GM23338 (cell line): ENCODE measurements at regions not wholly inside any gene's neighbourhood (a gene's known extent, or its start where the extent isn't known, plus 50 kb on each side); places are given as distances from the start of the nearest gene placed in this dataset.

Source experiments
- ATAC-seq: fragments of 200-7000 bp; cut with Tn5 transposase; 3 replicates; pipeline ENCODE4 v1.9.1; 2020
- DNase-seq: peaks from one replicate; pipeline ENCODE4 v3.0.0-alpha.2; 2015; ENCODE audit warnings: low spot score
- H2AFZ ChIP-seq: fragments of 200-600 bp; sonication (generic); 2 replicates; pipeline ENCODE4 v1.8.0; 2016; ENCODE audit warnings: antibody characterized with exemption, mild to moderate bottlenecking, moderate library complexity
- H3F3A ChIP-seq: fragments of 200-600 bp; sonication (generic); replicated peaks from 2 replicates; pipeline ENCODE4 v1.8.0; 2017; ENCODE audit warnings: antibody characterized with exemption, mixed run types, low read depth
- H3K27ac ChIP-seq: fragments of 200-600 bp; sonication (generic); 2 replicates; pipeline ENCODE4 v1.6.1; 2016; ENCODE audit warnings: low read depth
- H3K27me3 ChIP-seq: fragments of 200-600 bp; sonication (generic); 2 replicates; pipeline ENCODE4 v1.8.0; 2016; ENCODE audit warnings: mild to moderate bottlenecking, mixed run types, moderate library complexity; ENCODE audit not compliant: insufficient read depth
- H3K36me3 ChIP-seq: fragments of 200-600 bp; sonication (generic); 2 replicates; pipeline ENCODE4 v1.8.0; 2016; ENCODE audit warnings: mild to moderate bottlenecking; ENCODE audit not compliant: insufficient read depth
- H3K4me1 ChIP-seq: fragments of 200-600 bp; sonication (generic); 2 replicates; pipeline ENCODE4 v1.8.0; 2016; ENCODE audit warnings: mild to moderate bottlenecking, moderate library complexity; ENCODE audit not compliant: insufficient read depth
- H3K4me2 ChIP-seq: fragments of 200-600 bp; sonication (generic); 2 replicates; pipeline ENCODE4 v1.7.1; 2017; ENCODE audit warnings: mixed run types
- H3K4me3 ChIP-seq: fragments of 200-600 bp; sonication (generic); 2 replicates; pipeline ENCODE4 v1.6.1; 2016; ENCODE audit warnings: mixed run types
- H3K79me2 ChIP-seq: fragments of 200-600 bp; sonication (generic); replicated peaks from 2 replicates; pipeline ENCODE4 v1.8.0; 2017; ENCODE audit warnings: mild to moderate bottlenecking; ENCODE audit not compliant: insufficient read depth
- H3K9me2 ChIP-seq: fragments of 200-600 bp; sonication (generic); 2 replicates; pipeline ENCODE4 v1.8.0; 2017; ENCODE audit not compliant: insufficient read depth
- H4K20me1 ChIP-seq: fragments of 200-600 bp; sonication (generic); replicated peaks from 2 replicates; pipeline ENCODE4 v1.8.0; 2017; ENCODE audit warnings: mild to moderate bottlenecking; ENCODE audit not compliant: insufficient read depth
- H3K27ac Mint-ChIP-seq: 2 replicates; pipeline ENCODE4 v1.8.0; 2020; ENCODE audit warnings: inconsistent platforms, mild to moderate bottlenecking, moderate library complexity, mixed read lengths
- H3K27me3 Mint-ChIP-seq: 3 replicates; pipeline ENCODE4 v1.8.0; 2022; ENCODE audit warnings: low read depth, mild to moderate bottlenecking, moderate library complexity, mixed read lengths, inconsistent platforms; ENCODE audit not compliant: insufficient read depth, poor library complexity
- H3K36me3 Mint-ChIP-seq: 3 replicates; pipeline ENCODE4 v1.8.0; 2021; ENCODE audit warnings: low read depth, mild to moderate bottlenecking, inconsistent platforms, moderate library complexity, mixed read lengths
- H3K4me1 Mint-ChIP-seq: 3 replicates; pipeline ENCODE4 v1.8.0; 2020; ENCODE audit warnings: mild to moderate bottlenecking, inconsistent platforms, mixed read lengths
- H3K4me3 Mint-ChIP-seq: 3 replicates; pipeline ENCODE4 v1.8.0; 2021; ENCODE audit warnings: moderate library complexity, mild to moderate bottlenecking, inconsistent platforms, mixed read lengths
- H3K9me3 Mint-ChIP-seq: 3 replicates; pipeline ENCODE4 v1.8.0; 2020; ENCODE audit warnings: moderate library complexity, mild to moderate bottlenecking, inconsistent platforms, mixed read lengths
- CREB1 ChIP-seq: fragments of 250-450 bp; sonication (Bioruptor Pico); IDR thresholded peaks from 2 replicates; pipeline ENCODE4 v1.5.0; 2020; ENCODE audit warnings: low read depth, mild to moderate bottlenecking, moderate library complexity
- CTCF ChIP-seq, 2 experiments: fragments of 200-600 bp in 1 of 2; sonication (generic) in 1 of 2; conservative IDR thresholded peaks; 2 replicates each; pipeline versions ENCODE4 v1.5.1 to v1.6.1; 2016 to 2017; ENCODE audit warnings: antibody characterized with exemption in 2 of 2, low read depth in 2 of 2, mild to moderate bottlenecking in 2 of 2, moderate library complexity in 1 of 2
- ETS1 ChIP-seq: IDR thresholded peaks from 2 replicates; pipeline ENCODE4 v1.6.1; 2016; ENCODE audit warnings: antibody characterized with exemption
- EZH2 ChIP-seq: fragments of 200-600 bp; sonication (generic); IDR thresholded peaks from one replicate; pipeline ENCODE4 v1.8.0; 2017; ENCODE audit warnings: antibody characterized with exemption, mild to moderate bottlenecking, low read depth; ENCODE audit not compliant: unreplicated experiment
- EZH2phosphoT487 ChIP-seq: fragments of 200-600 bp; sonication (generic); IDR thresholded peaks from one replicate; pipeline ENCODE4 v1.8.1; 2018; ENCODE audit warnings: antibody characterized with exemption; ENCODE audit not compliant: unreplicated experiment
- JUNB ChIP-seq: IDR thresholded peaks from one replicate; pipeline ENCODE4 v1.6.1; 2016; ENCODE audit warnings: antibody characterized with exemption; ENCODE audit not compliant: unreplicated experiment
- NANOG ChIP-seq: IDR thresholded peaks from 2 replicates; pipeline ENCODE4 v1.6.1; 2016; ENCODE audit warnings: antibody characterized with exemption, borderline replicate concordance
- POLR2AphosphoS5 ChIP-seq: IDR thresholded peaks from 2 replicates; pipeline ENCODE4 v1.6.1; 2016; ENCODE audit warnings: antibody characterized with exemption, low read depth
- REST ChIP-seq: IDR thresholded peaks from one replicate; pipeline ENCODE4 v1.6.1; 2018; ENCODE audit warnings: antibody characterized with exemption; ENCODE audit not compliant: unreplicated experiment
- STAT1 ChIP-seq: IDR thresholded peaks from one replicate; pipeline ENCODE4 v1.6.1; 2016; ENCODE audit warnings: antibody characterized with exemption; ENCODE audit not compliant: unreplicated experiment
- ZNF114 ChIP-seq: fragments of 250-450 bp; sonication (Bioruptor Pico); IDR thresholded peaks from 2 replicates; pipeline ENCODE4 v1.5.0; 2020; ENCODE audit warnings: mild to moderate bottlenecking, moderate library complexity
- ZNF331 ChIP-seq: fragments of 250-450 bp; sonication (Bioruptor Pico); IDR thresholded peaks from 2 replicates; pipeline ENCODE4 v1.5.0; 2020; ENCODE audit warnings: low read depth, mild to moderate bottlenecking, moderate library complexity
- ZNF462 ChIP-seq: fragments of 250-450 bp; sonication (Bioruptor Pico); IDR thresholded peaks from 2 replicates; pipeline ENCODE4 v1.5.0; 2020; ENCODE audit warnings: mild to moderate bottlenecking, moderate library complexity

GRCh38 chrX:20974326-20974725 lies 399.9 kb upstream of the CNKSR2 start:
- Histone ChIP-seq H3K27ac (no peak overlapping the region), H2AFZ (no peak overlapping the region), H3K36me3 (no peaks in the 10 kb centered on the region), H3K79me2 (no peaks in the 10 kb centered on the region), H3K4me3 (no peak overlapping the region), H3K4me1 (peaks cover 5% of the 10 kb centered on the region), H3K4me2 (no peak overlapping the region), H3F3A (no peaks in the 10 kb centered on the region), H3K27me3 (no peaks in the 10 kb centered on the region), H3K9me2 (no peaks in the 10 kb centered on the region), H4K20me1 (no peaks in the 10 kb centered on the region)
- Mint-ChIP-seq H3K4me3 (no peak overlapping the region), H3K27me3 (peaks cover 2% of the 10 kb centered on the region), H3K4me1 (peaks cover 15% of the 10 kb centered on the region), H3K27ac (no peak overlapping the region), H3K9me3 (no peaks in the 10 kb centered on the region), H3K36me3 (no peaks in the 10 kb centered on the region)
- no peak for ATAC-seq
- no peak for TF ChIP-seq ETS1
- TF ChIP-seq JUNB, result no peak
- no peak for TF ChIP-seq ZNF114 (CRISPR knock-in tag)
- no peak for TF ChIP-seq ZNF331
- no peak for TF ChIP-seq STAT1
- TF ChIP-seq NANOG, result no peak
- TF ChIP-seq CTCF (conservative IDR thresholded peaks at IDR 0.05; ENCODE audit: low read depth in 2 of 2), result no peak
- TF ChIP-seq ZNF462 (CRISPR knock-in tag), result no peak
- no peak for TF ChIP-seq CREB1 (CRISPR knock-in tag)
- no peak for TF ChIP-seq REST
- TF ChIP-seq POLR2AphosphoS5, result no peak
- TF ChIP-seq EZH2, result no peak
- no peak for TF ChIP-seq EZH2phosphoT487
- no peak for DNase-seq
